ENCODE measurements at regions not wholly inside any gene's neighbourhood (a gene's known extent, or its start where the extent isn't known, plus 50 kb on each side); places are given as distances from the start of the nearest gene placed in this dataset.

DNA sequence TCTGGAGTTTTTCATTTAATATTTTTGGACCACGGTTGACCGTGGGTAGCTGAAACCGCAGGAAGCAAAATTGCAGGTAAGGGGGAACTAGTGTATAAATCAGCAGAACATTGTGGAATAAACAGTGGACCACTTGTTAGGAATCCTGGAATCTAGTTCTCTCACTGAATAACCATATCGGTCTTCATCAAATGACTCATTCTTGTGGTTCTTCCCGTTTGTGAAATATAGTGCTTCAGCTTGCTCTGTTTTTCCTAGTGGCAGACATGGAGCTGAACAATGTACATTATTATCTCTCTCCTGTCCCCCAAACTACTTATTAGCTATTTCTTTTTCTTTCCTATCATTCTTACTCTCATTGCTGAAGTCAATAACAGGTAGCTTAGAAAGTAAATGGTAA is 61.9 kb downstream of the HSPA13 start:
- no peak for TF ChIP-seq GATA2 (IDR thresholded peaks at IDR 0.05; ENCODE audit: low read depth, low read length)
- TF ChIP-seq GATA3 (IDR thresholded peaks at IDR 0.05; ENCODE audit: low read depth, low read length) = no peak

DNA sequence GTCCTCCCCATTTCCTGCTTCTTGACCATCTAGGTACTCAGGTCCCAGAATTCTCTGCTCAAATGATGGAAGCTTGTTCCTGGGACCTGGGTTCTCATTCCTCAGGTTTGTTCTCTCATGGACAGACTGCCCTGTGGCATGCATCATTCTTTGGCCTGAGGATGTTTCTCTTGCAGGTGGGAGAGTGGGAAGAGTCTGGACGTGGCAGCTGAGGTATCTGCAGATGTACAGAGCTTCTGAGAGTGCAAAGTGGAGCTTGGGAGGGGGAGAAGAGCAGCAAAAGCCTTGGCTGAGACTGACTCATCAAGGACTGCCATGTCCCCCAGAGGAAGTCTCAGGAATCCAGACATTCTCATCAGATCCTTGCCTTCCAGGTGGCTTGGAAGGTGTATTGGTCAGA is 63.1 kb downstream of the HSPA13 start:
- TF ChIP-seq GATA2 (IDR thresholded peaks at IDR 0.05; ENCODE audit: low read depth, low read length) = no peak
- no peak for TF ChIP-seq GATA3 (IDR thresholded peaks at IDR 0.05; ENCODE audit: low read depth, low read length)

DNA sequence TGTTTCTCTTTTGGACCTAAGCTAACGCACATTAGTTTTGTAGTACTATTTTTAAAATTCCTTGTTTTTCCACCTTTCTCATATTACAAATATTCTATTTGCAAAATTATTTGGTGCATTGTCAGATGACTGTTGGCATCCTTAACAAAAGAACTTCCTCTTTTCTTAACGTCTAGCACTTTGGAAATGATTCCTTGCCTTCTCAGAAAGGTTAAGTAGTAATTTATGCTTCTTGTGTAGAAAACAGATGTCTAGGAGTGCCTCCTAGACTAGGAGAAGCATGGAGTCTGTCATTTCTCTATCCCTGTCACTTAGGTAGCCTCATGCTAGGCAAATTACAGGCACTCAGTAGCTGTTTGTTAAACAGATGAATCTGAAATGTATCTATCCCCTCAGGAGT is 64.4 kb downstream of the HSPA13 start:
- TF ChIP-seq GATA2 (IDR thresholded peaks at IDR 0.05; ENCODE audit: low read depth, low read length) (no peak), GATA3 (IDR thresholded peaks at IDR 0.05; ENCODE audit: low read depth, low read length) (no peak)

- TF ChIP-seq GATA3 (IDR thresholded peaks at IDR 0.05; ENCODE audit: low read depth, low read length) (no peak), GATA2 (IDR thresholded peaks at IDR 0.05; ENCODE audit: low read depth, low read length) (no peak)
These were observed 65.4 kb downstream of the HSPA13 start for GRCh38 chr21:14317507-14317906.

DNA sequence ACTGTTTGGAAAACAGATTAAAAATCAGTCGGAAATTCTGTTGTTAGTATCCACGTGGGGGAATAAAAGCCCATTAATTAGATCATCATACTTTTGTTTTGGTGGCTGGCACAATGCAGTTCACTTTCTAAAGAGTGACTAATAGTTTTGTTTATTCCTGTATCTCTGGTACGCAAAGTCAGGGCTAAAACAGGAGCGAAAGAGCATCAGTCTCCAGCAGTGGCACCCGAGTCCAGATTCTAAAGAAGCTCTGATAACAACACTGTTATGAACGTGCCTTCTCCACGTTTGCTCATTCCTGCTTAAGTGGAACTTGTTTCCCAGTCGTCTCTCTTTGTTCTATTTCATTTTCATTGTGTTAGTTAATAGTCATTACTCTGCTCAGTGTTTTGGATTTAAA is 69.6 kb downstream of the HSPA13 start:
- no peak for TF ChIP-seq GATA2 (IDR thresholded peaks at IDR 0.05; ENCODE audit: low read depth, low read length)
- no peak for TF ChIP-seq GATA3 (IDR thresholded peaks at IDR 0.05; ENCODE audit: low read depth, low read length)

DNA sequence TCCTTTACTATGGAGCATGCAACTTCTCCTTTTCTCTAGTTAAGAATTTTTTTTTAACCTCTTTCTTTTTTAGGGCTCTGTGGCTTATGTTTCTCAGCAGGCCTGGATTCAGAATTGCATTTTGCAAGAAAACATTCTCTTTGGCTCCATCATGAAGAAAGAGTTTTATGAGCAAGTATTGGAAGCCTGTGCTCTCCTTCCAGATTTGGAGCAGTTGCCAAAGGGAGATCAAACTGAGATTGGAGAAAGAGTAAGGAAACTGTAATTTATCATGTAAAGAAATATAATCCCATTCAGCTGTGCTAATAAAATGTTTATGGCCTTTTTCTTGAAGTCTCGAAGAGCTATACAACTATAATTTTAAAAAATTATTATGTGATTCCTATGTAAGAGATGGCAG is 70.1 kb downstream of the HSPA13 start:
- no peak for TF ChIP-seq GATA2 (IDR thresholded peaks at IDR 0.05; ENCODE audit: low read depth, low read length)
- no peak for TF ChIP-seq GATA3 (IDR thresholded peaks at IDR 0.05; ENCODE audit: low read depth, low read length)

GRCh38 chr21:14308234-14308633 is 74.7 kb downstream of the HSPA13 start:
- TF ChIP-seq GATA3 (IDR thresholded peaks at IDR 0.05; ENCODE audit: low read depth, low read length) = no peak
- TF ChIP-seq GATA2 (IDR thresholded peaks at IDR 0.05; ENCODE audit: low read depth, low read length) = no peak

GRCh38 chr21:14306126-14306907 is 76.6 kb downstream of the HSPA13 start:
- TF ChIP-seq GATA2 (IDR thresholded peaks at IDR 0.05; ENCODE audit: low read depth, low read length) (0 out of 2 replicates have a peak, but pooled peaks have one; percentile 6), GATA3 (IDR thresholded peaks at IDR 0.05; ENCODE audit: low read depth, low read length) (no peak)

DNA sequence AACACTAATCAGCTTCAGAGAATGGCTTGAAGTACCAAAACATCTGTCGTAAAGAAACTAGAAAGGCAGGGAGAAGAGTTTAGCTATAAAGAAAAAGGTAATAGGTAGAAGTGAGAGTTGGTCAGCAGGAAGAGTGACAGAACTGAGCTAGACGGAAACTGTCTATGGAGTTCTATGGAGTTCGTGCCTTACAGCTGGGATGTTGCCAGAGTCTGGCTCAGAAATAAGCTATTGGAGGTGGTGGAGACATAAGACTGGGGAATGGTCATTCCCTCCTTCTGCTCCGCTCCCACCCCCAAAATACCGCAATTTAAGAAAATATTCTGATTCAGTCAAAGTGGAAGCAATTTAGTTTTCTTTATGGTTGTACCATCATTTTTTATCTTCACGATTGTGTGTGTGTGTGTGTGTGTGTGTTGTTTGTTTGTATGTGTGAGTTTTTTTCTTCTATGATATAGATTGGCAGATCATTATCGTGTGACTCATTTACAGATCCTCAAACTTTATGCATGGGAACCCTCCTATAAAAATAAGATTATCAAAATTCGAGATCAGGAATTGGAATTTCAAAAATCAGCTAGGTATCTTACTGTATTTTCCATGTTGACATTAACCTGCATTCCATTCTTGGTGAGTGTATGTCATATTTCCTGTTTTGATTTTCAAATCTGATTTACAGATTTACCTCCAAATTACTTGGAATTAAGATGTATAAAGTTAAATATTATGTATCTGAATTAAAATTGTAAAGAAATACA is 79.0 kb downstream of the HSPA13 start:
- TF ChIP-seq GATA2 (IDR thresholded peaks at IDR 0.05; ENCODE audit: low read depth, low read length) (no peak), GATA3 (IDR thresholded peaks at IDR 0.05; ENCODE audit: low read depth, low read length) (no peak)

DNA sequence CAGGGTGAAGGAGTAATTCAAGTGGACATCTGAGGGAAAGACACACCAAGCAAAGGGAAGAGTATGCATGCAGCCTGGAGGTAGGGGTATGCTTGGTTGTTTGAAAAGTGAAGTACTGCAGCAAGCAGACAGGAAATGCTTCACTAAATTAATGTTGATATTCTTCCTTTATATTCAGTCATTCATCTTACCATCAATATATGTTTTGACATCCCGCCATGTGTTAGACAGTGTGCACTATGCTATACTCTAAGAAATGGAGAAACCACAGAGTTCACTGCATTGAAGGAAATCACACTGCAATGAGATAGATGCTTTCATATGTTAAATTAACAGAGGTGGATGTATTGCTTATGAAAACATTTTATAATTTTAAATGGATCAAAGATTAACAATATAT is 82.9 kb downstream of the HSPA13 start:
- TF ChIP-seq GATA2 (IDR thresholded peaks at IDR 0.05; ENCODE audit: low read depth, low read length) (no peak), GATA3 (IDR thresholded peaks at IDR 0.05; ENCODE audit: low read depth, low read length) (no peak)

DNA sequence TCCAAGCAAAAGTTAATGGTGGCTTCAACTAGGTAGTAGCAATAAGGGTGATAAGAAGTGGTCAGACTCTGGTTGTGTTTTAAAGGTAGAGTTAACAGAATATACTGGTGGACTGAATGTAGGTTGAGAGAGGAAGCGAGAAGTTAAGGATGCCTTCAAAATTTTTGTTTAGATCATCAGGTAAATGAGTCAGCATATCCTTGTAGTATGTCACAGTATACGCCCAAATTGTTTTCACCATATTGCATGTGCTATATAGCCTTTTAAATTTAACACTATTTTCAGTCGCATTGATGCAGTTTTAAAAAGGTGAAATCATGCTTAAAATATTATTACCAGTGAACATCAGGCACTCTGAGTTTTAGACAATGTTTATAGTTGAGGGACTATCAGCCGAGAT is 74.6 kb downstream of the RBM11 start:
- TF ChIP-seq GATA2 (IDR thresholded peaks at IDR 0.05; ENCODE audit: low read depth, low read length) (no peak), GATA3 (IDR thresholded peaks at IDR 0.05; ENCODE audit: low read depth, low read length) (no peak)

DNA sequence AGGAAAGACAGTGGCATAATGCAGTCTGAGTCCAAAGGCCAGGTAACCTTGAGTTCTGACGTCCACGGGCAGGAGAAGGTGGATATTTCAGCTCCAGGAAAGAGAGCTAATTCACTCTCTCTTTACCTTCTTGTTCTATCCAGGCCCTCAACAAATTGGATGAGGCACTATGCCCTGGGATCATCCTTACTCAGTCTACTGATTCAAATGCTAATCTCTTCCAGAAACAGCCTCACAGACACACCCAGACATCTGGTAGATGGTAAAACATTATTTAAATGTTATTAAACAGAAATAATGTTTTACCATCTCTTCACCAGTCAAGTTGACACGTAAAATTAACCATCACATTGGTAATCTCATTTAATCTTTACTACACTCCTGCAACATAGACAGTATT is 73.0 kb downstream of the RBM11 start:
- TF ChIP-seq GATA3 (IDR thresholded peaks at IDR 0.05; ENCODE audit: low read depth, low read length) = no peak
- TF ChIP-seq GATA2 (IDR thresholded peaks at IDR 0.05; ENCODE audit: low read depth, low read length) = no peak

DNA sequence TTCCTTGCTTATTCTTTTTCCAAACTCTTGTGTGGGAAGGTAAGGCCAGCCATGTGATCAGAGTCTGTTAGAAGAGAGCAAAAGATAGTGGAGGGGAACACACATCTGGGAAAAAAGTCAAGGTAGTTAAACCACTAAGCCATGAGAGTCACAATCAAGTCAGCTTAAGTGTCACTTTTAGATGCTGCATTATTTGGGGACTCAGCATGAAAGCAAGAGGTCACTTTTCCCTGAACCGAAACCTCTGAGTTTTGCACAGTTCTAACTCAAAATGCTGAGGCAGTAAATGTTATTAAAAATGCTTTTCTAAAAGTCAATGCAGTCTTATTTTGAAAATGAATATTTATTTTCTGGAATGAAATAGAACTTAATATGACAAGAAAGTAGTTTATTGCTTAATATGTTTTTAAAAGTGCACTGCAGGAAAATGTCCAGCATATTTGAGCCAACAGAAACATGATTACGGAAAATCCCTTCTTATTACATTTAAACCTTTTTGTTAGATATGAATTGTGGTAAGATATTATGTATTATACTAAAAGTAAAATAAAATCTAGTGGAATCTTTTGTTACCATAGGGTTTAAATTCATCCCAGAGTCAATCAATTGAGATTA is 69.3 kb downstream of the RBM11 start:
- TF ChIP-seq GATA2 (IDR thresholded peaks at IDR 0.05; ENCODE audit: low read depth, low read length) = no peak
- no peak for TF ChIP-seq GATA3 (IDR thresholded peaks at IDR 0.05; ENCODE audit: low read depth, low read length)

GRCh38 chr21:14284481-14284880 is 68.5 kb downstream of the RBM11 start:
- TF ChIP-seq GATA3 (IDR thresholded peaks at IDR 0.05; ENCODE audit: low read depth, low read length) = no peak
- TF ChIP-seq GATA2 (IDR thresholded peaks at IDR 0.05; ENCODE audit: low read depth, low read length) = no peak
